K562 (cell line): ENCODE measurements at regions not wholly inside any gene's neighbourhood (a gene's known extent, or its start where the extent isn't known, plus 50 kb on each side); places are given as distances from the start of the nearest gene placed in this dataset.

Experiments
- ATAC-seq: fragments of 200-7000 bp; cut with Tn5 transposase; 3 replicates; pipeline ENCODE4 v1.9.1; 2020; ENCODE audit warnings: moderate library complexity
- BruUV-seq: library from RNA; stranded (reverse); fragments of 400-500 nt; replicated peaks from 2 replicates; lab custom pipeline; 2021; lab: Mats Ljungman, UMichigan
- CTCF ChIA-PET: fragments of 300-600 bp; formaldehyde crosslinking; extraction: SDS; loops from one replicate; lab custom pipeline; 2021; ENCODE audit warnings: low intra/inter-chr PET ratio; lab: Yijun Ruan, JAX
- POLR2A ChIA-PET: fragments of 300-600, 350-650 bp; sonication (Branson Sonifier 250); formaldehyde crosslinking; extraction: SDS; loops from one replicate; lab custom pipeline; 2021; ENCODE audit warnings: antibody characterized with exemption, inconsistent platforms; lab: Yijun Ruan, JAX
- DNase-seq, 4 experiments: peaks; one replicate each; pipeline versions ENCODE4 v3.0.0 to v3.0.0-alpha.2; 2011 to 2018; ENCODE audit warnings: low spot score in 3 of 4, mixed read lengths in 3 of 4; ENCODE audit errors: extremely low read depth in 1 of 4
- FAIRE-seq: peaks from 2 replicates; lab custom pipeline; 2011; peaks lifted over from hg19 to GRCh38; lab: Jason Lieb, UNC
- H2AFZ ChIP-seq: 2 replicates; pipeline ENCODE4 v1.6.0; 2011; ENCODE audit warnings: low read depth, low read length, control low read depth, inconsistent platforms
- H3K27ac ChIP-seq: fragments of 200-600 bp; 3 replicates; pipeline ENCODE4 v1.8.0; 2011; ENCODE audit warnings: low read depth, mild to moderate bottlenecking, control low read depth, inconsistent platforms, low read length, moderate library complexity, mixed read lengths; ENCODE audit errors: extremely low read depth
- H3K27me3 ChIP-seq, 2 experiments: fragments of 300-600 bp in 1 of 2; 2 replicates in 1 of 2; 3 replicates in 1 of 2; pipeline versions ENCODE4 v1.6.0 to v1.8.0; 2011; ENCODE audit warnings: inconsistent platforms in 2 of 2, low read length in 2 of 2, mild to moderate bottlenecking in 1 of 2, mixed read lengths in 1 of 2, moderate library complexity in 1 of 2; ENCODE audit not compliant: control insufficient read depth in 2 of 2, insufficient read depth in 2 of 2
- H3K36me3 ChIP-seq: fragments of 300-600 bp; 3 replicates; pipeline ENCODE4 v1.8.0; 2011; ENCODE audit warnings: mild to moderate bottlenecking, low read length, inconsistent platforms; ENCODE audit not compliant: control insufficient read depth, insufficient read depth
- H3K4me1 ChIP-seq, 2 experiments: fragments of 200-600 bp in 1 of 2; replicated peaks in 1 of 2; 2 replicates in 1 of 2; 3 replicates in 1 of 2; pipeline versions ENCODE4 v1.5.1 to v1.8.0; 2011; ENCODE audit warnings: inconsistent platforms in 2 of 2, low read length in 2 of 2, mild to moderate bottlenecking in 1 of 2, mixed read lengths in 1 of 2, moderate library complexity in 1 of 2; ENCODE audit not compliant: control insufficient read depth in 2 of 2, insufficient read depth in 2 of 2
- H3K4me2 ChIP-seq: 2 replicates; pipeline ENCODE4 v1.6.1; 2011; ENCODE audit warnings: low read length, control low read depth, inconsistent platforms, mixed read lengths; ENCODE audit not compliant: insufficient read depth
- H3K4me3 ChIP-seq: fragments of 200-600 bp; sonication (generic), shearing (Covaris generic); 2 replicates; pipeline ENCODE4 v1.5.1; 2016; ENCODE audit warnings: control low read depth, inconsistent platforms
- H3K79me2 ChIP-seq: fragments of 200-600 bp; 3 replicates; pipeline ENCODE4 v1.8.0; 2011; ENCODE audit warnings: low read length, inconsistent platforms; ENCODE audit not compliant: control insufficient read depth, insufficient read depth
- H3K9ac ChIP-seq, 2 experiments: 2 replicates each; pipeline versions ENCODE4 v1.6.0 to v1.6.1; 2011; ENCODE audit warnings: low read depth in 2 of 2, low read length in 2 of 2, control low read depth in 1 of 2, inconsistent platforms in 1 of 2, mild to moderate bottlenecking in 1 of 2, mixed read lengths in 1 of 2; ENCODE audit not compliant: insufficient read depth in 1 of 2
- H3K9me1 ChIP-seq: one replicate; pipeline ENCODE4 v1.6.0; 2011; ENCODE audit warnings: inconsistent platforms, mild to moderate bottlenecking, low read length, moderate library complexity; ENCODE audit not compliant: control insufficient read depth, insufficient read depth
- H3K9me3 ChIP-seq: replicated peaks from 2 replicates; pipeline ENCODE4 v1.5.1; 2011; ENCODE audit warnings: low read depth, low read length, inconsistent platforms; ENCODE audit not compliant: control insufficient read depth, insufficient read depth
- H4K20me1 ChIP-seq: replicated peaks from 2 replicates; pipeline ENCODE4 v1.6.1; 2011; ENCODE audit warnings: low read length, inconsistent platforms, mixed read lengths; ENCODE audit not compliant: control insufficient read depth, insufficient read depth
- AFF4 ChIP-seq: sonication (generic); formaldehyde crosslinking; IDR thresholded peaks from 2 replicates; pipeline ENCODE4 v1.8.0; 2023; ENCODE audit warnings: mild to moderate bottlenecking, missing genetic modification reagents
- ATF3 ChIP-seq, 2 experiments: fragments of 450-650 bp in 1 of 2; sonication (generic) in 1 of 2; formaldehyde crosslinking in 1 of 2; IDR thresholded peaks in 1 of 2; conservative IDR thresholded peaks in 1 of 2; 2 replicates each; pipeline versions ENCODE4 v1.6.1 to v1.8.1; 2016 to 2023; ENCODE audit warnings: mild to moderate bottlenecking in 2 of 2, moderate library complexity in 2 of 2, inconsistent platforms in 1 of 2, missing genetic modification reagents in 1 of 2
- BRF1 ChIP-seq: IDR thresholded peaks from 3 replicates; pipeline ENCODE4 v1.6.1; 2011; ENCODE audit warnings: borderline replicate concordance, mild to moderate bottlenecking; ENCODE audit not compliant: insufficient read length; ENCODE audit errors: extremely low read depth
- GTF2E2 ChIP-seq: fragments of 200-800 bp; sonication (Bioruptor generic); IDR thresholded peaks from 2 replicates; pipeline ENCODE4 v1.6.1; 2016; ENCODE audit warnings: missing genetic modification characterization, missing compliant biosample characterization
- GTF3C2 ChIP-seq: IDR thresholded peaks from 3 replicates; pipeline ENCODE4 v1.6.1; 2011; ENCODE audit warnings: borderline replicate concordance, mild to moderate bottlenecking, moderate library complexity; ENCODE audit not compliant: insufficient read length; ENCODE audit errors: extremely low read depth
- HDAC2 ChIP-seq: fragments of 450-650 bp; IDR thresholded peaks from 2 replicates; pipeline ENCODE4 v1.6.1; 2016; ENCODE audit warnings: mild to moderate bottlenecking
- MTA2 ChIP-seq: fragments of 450-650 bp; IDR thresholded peaks from 2 replicates; pipeline ENCODE4 v1.6.1; 2016; ENCODE audit warnings: low read depth
- SIX5 ChIP-seq, 2 experiments: IDR thresholded peaks; 2 replicates each; pipeline ENCODE4 v1.6.1; 2011; ENCODE audit warnings: low read length in 2 of 2, borderline replicate concordance in 1 of 2, low read depth in 1 of 2, mild to moderate bottlenecking in 1 of 2, moderate library complexity in 1 of 2; ENCODE audit not compliant: insufficient read depth in 1 of 2
- SMAD3 ChIP-seq: fragments of 450-650 bp; formaldehyde crosslinking; conservative IDR thresholded peaks from 2 replicates; pipeline ENCODE4 v1.4.0; 2020; ENCODE audit warnings: mild to moderate bottlenecking
- SMC3 ChIP-seq: conservative IDR thresholded peaks from 2 replicates; pipeline ENCODE4 v1.6.1; 2011; ENCODE audit warnings: low read depth, low read length, improper control_type of control experiment; ENCODE audit not compliant: insufficient read depth
- SP1 ChIP-seq: sonication (generic); formaldehyde crosslinking; IDR thresholded peaks from 2 replicates; pipeline ENCODE4 v1.8.1; 2022; ENCODE audit warnings: mild to moderate bottlenecking, missing genetic modification reagents
- U2AF1 ChIP-seq: fragments of 200-400 bp; formaldehyde crosslinking; optimal IDR thresholded peaks from 2 replicates; pipeline ENCODE3; 2017; ENCODE audit warnings: mild to moderate bottlenecking, low read depth, low read length, moderate library complexity
- ZBTB9 ChIP-seq: fragments of 450-650 bp; formaldehyde crosslinking; IDR thresholded peaks from 2 replicates; pipeline ENCODE4 v1.4.0; 2020; ENCODE audit warnings: mild to moderate bottlenecking, moderate library complexity
- ZNF239 ChIP-seq: fragments of 250-450 bp; sonication (Bioruptor Pico); IDR thresholded peaks from 2 replicates; pipeline ENCODE4 v1.4.0; 2020; ENCODE audit warnings: mild to moderate bottlenecking
- WGBS: fragments of 100-300 bp; shearing (Covaris generic); methylation state at CpG from one replicate; pipeline ENCODE4 v1.1.6; 2016; ENCODE audit warnings: low coverage, mixed read lengths; ENCODE audit not compliant: insufficient coverage; ENCODE audit errors: missing lambda C conversion rate; 5-methylcytosine and 5-hydroxymethylcytosine counted together
- in situ Hi-C: fragments of 300-500 bp; cut with MboI; formaldehyde crosslinking; loops from 4 replicates; pipeline ENCODE4 v1.15.0; 2018; ENCODE audit warnings: inconsistent platforms, mixed read lengths
- intact Hi-C: fragments of 100-400 bp; cut with micrococcal nuclease; formaldehyde crosslinking; loops from 2 replicates; pipeline ENCODE4 v1.14.2; 2022

- in situ Hi-C loops, result no loop called here
- Histone ChIP-seq H3K4me3 (no peak overlapping the region), H3K9me3 (no peaks in the 10 kb centered on the region), H4K20me1 (no peaks in the 10 kb centered on the region), H3K9me1 (no peaks in the 10 kb centered on the region), H3K9ac (no peak overlapping the region), H3K4me1 (no peaks in the 10 kb centered on the region), H3K79me2 (no peaks in the 10 kb centered on the region), H3K4me2 (no peak overlapping the region), H3K36me3 (no peaks in the 10 kb centered on the region), H3K27ac (no peak overlapping the region), H3K27me3 (no peaks in the 10 kb centered on the region), H2AFZ (no peak overlapping the region)
- WGBS, result 0% methylated on average over 4 of the region's 4 CpGs
- ChIA-PET CTCF (no interaction called here), POLR2A (no interaction called here)
- DNase-seq, result no peak
- ATAC-seq, result no peak
- no TSS peak for BruUV-seq
- no peak for FAIRE-seq
- intact Hi-C loops, result no loop called here
- no peak for TF ChIP-seq SMC3
- TF ChIP-seq ZBTB9 (CRISPR knock-in tag), result no peak
- no peak for TF ChIP-seq SIX5 (IDR thresholded peaks at IDR 0.05; ENCODE audit: borderline replicate concordance in 1 of 2, insufficient read depth in 1 of 2, low read depth in 1 of 2, low read length in 2 of 2)
- TF ChIP-seq SP1 (CRISPR knock-in tag), result no peak
- TF ChIP-seq AFF4 (CRISPR knock-in tag), result no peak
- no peak for TF ChIP-seq MTA2
- no peak for TF ChIP-seq ZNF239
- no peak for TF ChIP-seq GTF3C2
- TF ChIP-seq HDAC2, result no peak
- TF ChIP-seq GTF2E2 (tag), result no peak
- no peak for TF ChIP-seq U2AF1
- TF ChIP-seq ATF3 (IDR thresholded peaks at IDR 0.05), result no peak
- no peak for TF ChIP-seq ATF3 (CRISPR knock-in tag; conservative IDR thresholded peaks at IDR 0.05)
- no peak for TF ChIP-seq BRF1
- TF ChIP-seq SMAD3 (CRISPR knock-in tag), result no peak
These were observed 440.4 kb upstream of the PRR20A start for GRCh38 chr13:56700324-56700723.
